ENCODE measurements at regions not wholly inside any gene's neighbourhood (a gene's known extent, or its start where the extent isn't known, plus 50 kb on each side); places are given as distances from the start of the nearest gene placed in this dataset.

DNA sequence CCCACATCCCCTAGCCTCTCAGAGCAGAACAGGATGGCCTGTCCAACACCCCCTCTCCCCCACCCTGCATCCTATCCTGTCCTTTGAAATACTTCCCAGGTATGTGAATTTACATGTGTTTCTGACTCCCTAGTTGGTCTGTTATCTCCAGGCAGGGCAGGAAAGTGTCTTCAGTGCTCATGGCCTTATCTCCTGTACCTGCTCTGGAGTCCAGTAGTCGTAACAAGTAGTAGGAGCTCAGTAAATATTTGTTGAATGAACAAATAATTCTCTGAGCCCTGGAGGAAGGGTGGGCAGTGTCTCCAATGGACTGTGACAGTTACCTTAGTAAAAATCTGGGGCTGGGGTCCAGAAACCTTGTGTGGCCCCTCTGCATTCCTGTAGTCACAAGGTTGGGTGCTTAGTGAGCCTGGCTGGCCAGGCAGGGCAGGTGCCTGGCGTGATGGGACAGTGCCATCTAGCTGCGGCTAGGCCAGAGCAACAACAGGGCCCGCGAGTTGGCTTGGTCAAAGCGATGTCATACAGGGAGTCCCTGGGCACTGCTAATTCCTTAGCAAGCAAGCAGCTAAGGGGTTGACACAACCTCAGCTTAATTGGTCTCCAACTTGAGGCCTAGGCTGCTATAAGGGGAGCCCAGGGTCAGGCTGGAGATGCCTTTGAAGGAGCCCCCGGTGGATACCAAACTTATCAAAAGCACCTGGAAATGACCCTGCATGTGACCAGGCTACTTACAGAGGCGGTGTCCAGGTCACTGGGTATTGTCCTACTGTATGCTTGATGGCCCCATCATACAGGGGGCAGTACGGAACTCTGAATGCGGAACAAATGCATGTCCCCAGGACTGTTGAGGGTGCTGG lies 89.0 kb upstream of the PPM1J start:
- ATAC-seq (peak; percentile 93), DNase-seq (ENCODE audit: low spot score) (peak; percentile 85)
- peaks cover 2% of the 10 kb centered on the region; the same call in 1 of the 2 replicates for H3K36me3 Mint-ChIP-seq
- H3K27me3 Mint-ChIP-seq (ENCODE audit: low read depth): peaks cover 29% of the 10 kb centered on the region
- ChIA-PET POLR2A (interaction anchor here (1.1 kb wide), 1 partner anchor 14 kb away, joined by 4 read pairs; no protein-coding TSS in a partner anchor), CTCF (interaction anchor here (0.5 to 13.7 kb wide), 44 partner anchors 9 to 413 kb away, joined by 3 to 373 read pairs (median 4); partner anchors contain the start of genes LRIG2, MOV10, PPM1J and ST7L)
- H3K4me3 Mint-ChIP-seq: no peak overlapping the region
- no peak overlapping the region; the same call in 1 of the 2 replicates for H3K27ac Mint-ChIP-seq
- peak; percentile 45; the same call in 1 of the 2 replicates for TF ChIP-seq FOXK1 (CRISPR knock-in tag; IDR thresholded peaks at IDR 0.05)
- no peak for TF ChIP-seq ZNF138 (CRISPR knock-in tag; conservative IDR thresholded peaks at IDR 0.05)
- TF ChIP-seq ETV6 (CRISPR knock-in tag; IDR thresholded peaks at IDR 0.05): peak; percentile 51; the same call in 1 of the 2 replicates
- no peak for TF ChIP-seq JUN (CRISPR knock-in tag; IDR thresholded peaks at IDR 0.05)
- 0 out of 2 replicates have a peak, but pooled peaks have one; percentile 14 for TF ChIP-seq ZNF121 (CRISPR knock-in tag; IDR thresholded peaks at IDR 0.05)
- TF ChIP-seq TEAD1 (CRISPR knock-in tag; IDR thresholded peaks at IDR 0.05): peak; percentile 18; the same call in 1 of the 2 replicates
- TF ChIP-seq, protein P1, sequence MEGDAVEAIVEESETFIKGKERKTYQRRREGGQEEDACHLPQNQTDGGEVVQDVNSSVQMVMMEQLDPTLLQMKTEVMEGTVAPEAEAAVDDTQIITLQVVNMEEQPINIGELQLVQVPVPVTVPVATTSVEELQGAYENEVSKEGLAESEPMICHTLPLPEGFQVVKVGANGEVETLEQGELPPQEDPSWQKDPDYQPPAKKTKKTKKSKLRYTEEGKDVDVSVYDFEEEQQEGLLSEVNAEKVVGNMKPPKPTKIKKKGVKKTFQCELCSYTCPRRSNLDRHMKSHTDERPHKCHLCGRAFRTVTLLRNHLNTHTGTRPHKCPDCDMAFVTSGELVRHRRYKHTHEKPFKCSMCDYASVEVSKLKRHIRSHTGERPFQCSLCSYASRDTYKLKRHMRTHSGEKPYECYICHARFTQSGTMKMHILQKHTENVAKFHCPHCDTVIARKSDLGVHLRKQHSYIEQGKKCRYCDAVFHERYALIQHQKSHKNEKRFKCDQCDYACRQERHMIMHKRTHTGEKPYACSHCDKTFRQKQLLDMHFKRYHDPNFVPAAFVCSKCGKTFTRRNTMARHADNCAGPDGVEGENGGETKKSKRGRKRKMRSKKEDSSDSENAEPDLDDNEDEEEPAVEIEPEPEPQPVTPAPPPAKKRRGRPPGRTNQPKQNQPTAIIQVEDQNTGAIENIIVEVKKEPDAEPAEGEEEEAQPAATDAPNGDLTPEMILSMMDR (IDR thresholded peaks at IDR 0.05): peak; percentile 50
- TF ChIP-seq HMGXB4 (CRISPR knock-in tag; IDR thresholded peaks at IDR 0.05): peak; percentile 63; the same call in 1 of the 2 replicates
- TF ChIP-seq E2F4 (CRISPR knock-in tag; IDR thresholded peaks at IDR 0.05; ENCODE audit: borderline replicate concordance, low read depth): no peak
- H3K4me1 Mint-ChIP-seq: peaks cover 49% of the 10 kb centered on the region
- no peaks in the 10 kb centered on the region for H3K9me3 Mint-ChIP-seq

DNA sequence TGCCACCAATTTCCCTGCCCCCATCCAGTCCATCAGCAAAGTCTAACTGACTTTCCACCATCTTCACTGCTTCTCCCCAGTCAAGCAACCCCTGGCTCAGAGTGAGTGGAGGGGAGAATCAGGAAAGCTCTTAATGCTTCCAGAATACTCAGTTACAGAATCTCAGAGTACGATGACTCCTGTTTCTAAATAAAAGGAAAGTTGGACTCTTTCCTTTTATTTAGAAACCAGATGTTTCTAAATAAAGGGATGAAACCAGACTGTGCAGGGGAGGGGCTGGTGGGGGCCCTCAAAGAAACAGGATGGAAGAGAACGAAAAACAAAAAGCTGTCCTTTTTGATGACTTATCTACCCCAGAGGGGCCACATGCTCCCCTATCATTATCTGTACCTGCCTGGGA lies 85.2 kb upstream of the PPM1J start:
- ChIA-PET CTCF (interaction anchor here (13.7 kb wide), 1 partner anchor 82 kb away, joined by 373 read pairs; the partner anchor contains the start of gene PPM1J), POLR2A (interaction anchor here (0.5 kb wide), 1 partner anchor 257 kb away, joined by 3 read pairs; no protein-coding TSS in a partner anchor)
- peaks cover 2% of the 10 kb centered on the region; the same call in 1 of the 2 replicates for H3K36me3 Mint-ChIP-seq
- H3K4me3 Mint-ChIP-seq: no peak overlapping the region
- ATAC-seq (no peak), DNase-seq (ENCODE audit: low spot score) (no peak)
- peaks cover 63% of the 10 kb centered on the region for H3K27me3 Mint-ChIP-seq (ENCODE audit: low read depth)
- H3K4me1 Mint-ChIP-seq: peaks cover 40% of the 10 kb centered on the region
- H3K9me3 Mint-ChIP-seq: no peaks in the 10 kb centered on the region
- no peak overlapping the region for H3K27ac Mint-ChIP-seq
- no peak for TF ChIP-seq ETV6 (CRISPR knock-in tag; IDR thresholded peaks at IDR 0.05)
- no peak for TF ChIP-seq ESRRA (CRISPR knock-in tag; IDR thresholded peaks at IDR 0.05; ENCODE audit: borderline replicate concordance)
- no peak for TF ChIP-seq NR1H2 (CRISPR knock-in tag; IDR thresholded peaks at IDR 0.05)
- no peak for TF ChIP-seq OVOL2 (CRISPR knock-in tag; IDR thresholded peaks at IDR 0.05; ENCODE audit: borderline replicate concordance)
- TF ChIP-seq TCF7 (CRISPR knock-in tag; IDR thresholded peaks at IDR 0.05; ENCODE audit: low read depth): no peak
- TF ChIP-seq ZNF317 (CRISPR knock-in tag; IDR thresholded peaks at IDR 0.05; ENCODE audit: borderline replicate concordance, low read depth): no peak
- no peak for TF ChIP-seq NFATC4 (CRISPR knock-in tag; IDR thresholded peaks at IDR 0.05)
- no peak for TF ChIP-seq ZNF263 (CRISPR knock-in tag; IDR thresholded peaks at IDR 0.05; ENCODE audit: low read depth)
- no peak for TF ChIP-seq ATF1 (CRISPR knock-in tag; IDR thresholded peaks at IDR 0.05)
- TF ChIP-seq ZNF512 (CRISPR knock-in tag; IDR thresholded peaks at IDR 0.05; ENCODE audit: borderline replicate concordance): no peak
- no peak for TF ChIP-seq SP1 (CRISPR knock-in tag; conservative IDR thresholded peaks at IDR 0.05)
- TF ChIP-seq EMX1 (CRISPR knock-in tag; IDR thresholded peaks at IDR 0.05): no peak
- TF ChIP-seq PRDM15 (CRISPR knock-in tag; IDR thresholded peaks at IDR 0.05): no peak
- TF ChIP-seq RELA (CRISPR knock-in tag; IDR thresholded peaks at IDR 0.05; ENCODE audit: borderline replicate concordance): no peak
- TF ChIP-seq, protein P2, sequence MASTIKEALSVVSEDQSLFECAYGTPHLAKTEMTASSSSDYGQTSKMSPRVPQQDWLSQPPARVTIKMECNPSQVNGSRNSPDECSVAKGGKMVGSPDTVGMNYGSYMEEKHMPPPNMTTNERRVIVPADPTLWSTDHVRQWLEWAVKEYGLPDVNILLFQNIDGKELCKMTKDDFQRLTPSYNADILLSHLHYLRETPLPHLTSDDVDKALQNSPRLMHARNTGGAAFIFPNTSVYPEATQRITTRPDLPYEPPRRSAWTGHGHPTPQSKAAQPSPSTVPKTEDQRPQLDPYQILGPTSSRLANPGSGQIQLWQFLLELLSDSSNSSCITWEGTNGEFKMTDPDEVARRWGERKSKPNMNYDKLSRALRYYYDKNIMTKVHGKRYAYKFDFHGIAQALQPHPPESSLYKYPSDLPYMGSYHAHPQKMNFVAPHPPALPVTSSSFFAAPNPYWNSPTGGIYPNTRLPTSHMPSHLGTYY (CRISPR knock-in tag; IDR thresholded peaks at IDR 0.05): no peak

Measured in WTC11 (cell line).